HepG2 (cell line): ENCODE measurements at regions not wholly inside any gene's neighbourhood (a gene's known extent, or its start where the extent isn't known, plus 50 kb on each side); places are given as distances from the start of the nearest gene placed in this dataset.

Source experiments
- BHLHE40 ChIP-seq: IDR thresholded peaks from 2 replicates; pipeline ENCODE4 v1.6.1; 2011; ENCODE audit warnings: low read length, improper control_type of control experiment
- CHD4 ChIP-seq: fragments of 200-600 bp; sonication (generic); IDR thresholded peaks from 2 replicates; pipeline ENCODE4 v1.7.0; 2017; ENCODE audit warnings: mild to moderate bottlenecking, low read length, borderline replicate concordance
- FOXJ3 ChIP-seq: sonication (generic); formaldehyde crosslinking; IDR thresholded peaks from 2 replicates; pipeline ENCODE4 v1.4.0; 2020; ENCODE audit warnings: missing genetic modification reagents, mild to moderate bottlenecking, borderline replicate concordance
- FOXK1 ChIP-seq: sonication (generic); formaldehyde crosslinking; IDR thresholded peaks from 2 replicates; pipeline ENCODE4 v1.4.0; 2020; ENCODE audit warnings: low read depth, missing genetic modification reagents, borderline replicate concordance
- POLR2A ChIP-seq, 2 experiments: IDR thresholded peaks; 2 replicates each; pipeline ENCODE4 v1.6.1; 2011; ENCODE audit warnings: low read depth in 2 of 2, low read length in 2 of 2, mild to moderate bottlenecking in 1 of 2, moderate library complexity in 1 of 2; ENCODE audit not compliant: insufficient read depth in 1 of 2
- SMAD3 ChIP-seq: sonication (generic); formaldehyde crosslinking; IDR thresholded peaks from 2 replicates; pipeline ENCODE4 v1.4.0; 2020; ENCODE audit warnings: missing genetic modification reagents
- ZBTB2 ChIP-seq: sonication (generic); formaldehyde crosslinking; IDR thresholded peaks from 2 replicates; pipeline ENCODE4 v1.8.0; 2022; ENCODE audit warnings: low read depth, missing genetic modification reagents
- ZBTB7B ChIP-seq: sonication (generic); formaldehyde crosslinking; IDR thresholded peaks from 2 replicates; pipeline ENCODE4 v1.4.0; 2020; ENCODE audit warnings: missing genetic modification reagents
- ZNF101 ChIP-seq: sonication (generic); formaldehyde crosslinking; IDR thresholded peaks from 2 replicates; pipeline ENCODE4 v1.4.0; 2020; ENCODE audit warnings: mild to moderate bottlenecking, low read depth, missing genetic modification reagents, borderline replicate concordance
- ZNF232 ChIP-seq: sonication (generic); formaldehyde crosslinking; IDR thresholded peaks from 2 replicates; pipeline ENCODE4 v1.4.0; 2020; ENCODE audit warnings: missing genetic modification reagents, borderline replicate concordance
- TF ChIP-seq, protein P1 (sequence below): IDR thresholded peaks from 2 replicates; pipeline ENCODE4 v1.6.1; 2016; ENCODE audit warnings: low read depth, control low read depth
- TF ChIP-seq, protein P2 (sequence below): sonication (generic); formaldehyde crosslinking; IDR thresholded peaks from 2 replicates; pipeline ENCODE4 v1.5.1; 2020; ENCODE audit warnings: missing genetic modification reagents, mild to moderate bottlenecking, borderline replicate concordance

DNA sequence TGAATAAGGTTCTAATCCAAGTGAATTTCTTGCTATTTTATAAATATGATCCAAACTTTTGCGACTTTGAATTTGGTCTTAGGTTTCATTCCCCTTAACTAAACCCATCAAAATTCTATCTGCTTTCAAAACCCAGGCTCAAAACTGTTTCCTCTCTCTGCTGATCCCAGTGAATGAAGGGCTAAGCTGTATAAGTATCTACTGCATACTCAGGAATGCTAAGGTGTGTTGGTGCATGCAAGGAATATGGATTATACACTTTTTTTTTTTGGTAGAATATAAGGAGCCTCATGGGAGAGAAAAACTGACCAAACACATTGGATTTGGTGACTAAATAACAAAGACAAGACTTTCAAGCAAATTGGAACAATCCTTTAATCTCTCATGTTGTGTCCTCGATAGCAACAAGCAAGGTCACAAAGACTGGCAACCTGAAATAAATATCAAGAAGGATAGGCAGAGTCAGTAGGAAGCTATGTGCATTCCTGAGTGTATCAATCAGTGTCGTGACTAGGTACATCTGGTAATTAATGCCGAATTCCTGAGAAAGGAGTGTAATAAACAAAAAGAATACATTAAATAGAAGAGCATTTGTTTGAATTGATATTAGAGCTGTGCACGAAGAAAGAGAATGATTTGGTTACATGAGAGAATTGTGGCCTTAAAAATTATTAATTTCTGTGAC, 74.3 kb upstream of the KCTD8 start:
- TF ChIP-seq FOXJ3 (CRISPR knock-in tag) (no peak), FOXK1 (CRISPR knock-in tag) (no peak), SMAD3 (CRISPR knock-in tag) (no peak), POLR2A (IDR thresholded peaks at IDR 0.05; ENCODE audit: insufficient read depth in 1 of 2, low read depth in 2 of 2, low read length in 2 of 2) (no peak), ZNF101 (no peak), BHLHE40 (no peak), ZNF232 (CRISPR knock-in tag) (no peak), ZBTB2 (CRISPR knock-in tag) (no peak), ZBTB7B (CRISPR knock-in tag) (no peak), CHD4 (no peak)
- TF ChIP-seq, protein P1, sequence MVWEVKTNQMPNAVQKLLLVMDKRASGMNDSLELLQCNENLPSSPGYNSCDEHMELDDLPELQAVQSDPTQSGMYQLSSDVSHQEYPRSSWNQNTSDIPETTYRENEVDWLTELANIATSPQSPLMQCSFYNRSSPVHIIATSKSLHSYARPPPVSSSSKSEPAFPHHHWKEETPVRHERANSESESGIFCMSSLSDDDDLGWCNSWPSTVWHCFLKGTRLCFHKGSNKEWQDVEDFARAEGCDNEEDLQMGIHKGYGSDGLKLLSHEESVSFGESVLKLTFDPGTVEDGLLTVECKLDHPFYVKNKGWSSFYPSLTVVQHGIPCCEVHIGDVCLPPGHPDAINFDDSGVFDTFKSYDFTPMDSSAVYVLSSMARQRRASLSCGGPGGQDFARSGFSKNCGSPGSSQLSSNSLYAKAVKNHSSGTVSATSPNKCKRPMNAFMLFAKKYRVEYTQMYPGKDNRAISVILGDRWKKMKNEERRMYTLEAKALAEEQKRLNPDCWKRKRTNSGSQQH (CRISPR knock-in tag): no peak
- TF ChIP-seq, protein P2, sequence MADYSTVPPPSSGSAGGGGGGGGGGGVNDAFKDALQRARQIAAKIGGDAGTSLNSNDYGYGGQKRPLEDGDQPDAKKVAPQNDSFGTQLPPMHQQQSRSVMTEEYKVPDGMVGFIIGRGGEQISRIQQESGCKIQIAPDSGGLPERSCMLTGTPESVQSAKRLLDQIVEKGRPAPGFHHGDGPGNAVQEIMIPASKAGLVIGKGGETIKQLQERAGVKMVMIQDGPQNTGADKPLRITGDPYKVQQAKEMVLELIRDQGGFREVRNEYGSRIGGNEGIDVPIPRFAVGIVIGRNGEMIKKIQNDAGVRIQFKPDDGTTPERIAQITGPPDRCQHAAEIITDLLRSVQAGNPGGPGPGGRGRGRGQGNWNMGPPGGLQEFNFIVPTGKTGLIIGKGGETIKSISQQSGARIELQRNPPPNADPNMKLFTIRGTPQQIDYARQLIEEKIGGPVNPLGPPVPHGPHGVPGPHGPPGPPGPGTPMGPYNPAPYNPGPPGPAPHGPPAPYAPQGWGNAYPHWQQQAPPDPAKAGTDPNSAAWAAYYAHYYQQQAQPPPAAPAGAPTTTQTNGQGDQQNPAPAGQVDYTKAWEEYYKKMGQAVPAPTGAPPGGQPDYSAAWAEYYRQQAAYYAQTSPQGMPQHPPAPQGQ (CRISPR knock-in tag): no peak
